Psoas muscle (tissue), 7 donors: ENCODE measurements at regions not wholly inside any gene's neighbourhood (a gene's known extent, or its start where the extent isn't known, plus 50 kb on each side); places are given as distances from the start of the nearest gene placed in this dataset.

ENCODE experiments used
- ATAC-seq, 4 donors: fragments of 200-7000 bp; cut with Tn5 transposase; one replicate each; pipeline ENCODE4 v1.9.1; 2020; ENCODE audit warnings: moderate library complexity in 3 of 4, mild to moderate bottlenecking in 2 of 4
- DNase-seq, 2 donors: peaks; one replicate each; pipeline ENCODE4 v3.0.0-alpha.2; 2020
- H3K27ac ChIP-seq: fragments of 200-600 bp; one replicate; pipeline ENCODE4 v1.8.0; 2022
- H3K27me3 ChIP-seq, 3 donors: fragments of 200-600 bp in 1 of 3; one replicate each; pipeline versions ENCODE4 v1.6.1 to v1.8.0; 2013 to 2022; ENCODE audit warnings: low read length in 2 of 3, mild to moderate bottlenecking in 2 of 3, moderate library complexity in 1 of 3; ENCODE audit not compliant: insufficient read depth in 3 of 3
- H3K36me3 ChIP-seq, 2 donors: fragments of 200-600 bp in 1 of 2; one replicate each; pipeline versions ENCODE4 v1.6.1 to v1.8.0; 2013 to 2022; ENCODE audit warnings: low read depth in 1 of 2, mild to moderate bottlenecking in 1 of 2, moderate library complexity in 1 of 2; ENCODE audit not compliant: insufficient read depth in 1 of 2
- H3K4me1 ChIP-seq: fragments of 200-600 bp; one replicate; pipeline ENCODE4 v1.8.0; 2022
- H3K4me3 ChIP-seq: fragments of 200-600 bp; one replicate; pipeline ENCODE4 v1.8.0; 2022; ENCODE audit warnings: mild to moderate bottlenecking
- H3K9me3 ChIP-seq: fragments of 200-600 bp; one replicate; pipeline ENCODE4 v1.8.0; 2022
- WGBS, 3 donors: extraction: QIAGEN DNeasy Blood & Tissue Kit; methylation state at CpG; one replicate each; pipeline versions ENCODE4 v1.1.6 to v1.1.7; 2013; 5-methylcytosine and 5-hydroxymethylcytosine counted together
- intact Hi-C, 2 donors: fragments of 100-400 bp; cut with DNase I; formaldehyde crosslinking; loops; one replicate each; pipeline versions ENCODE4 v1.11.0 to v1.14.2; 2022
- TF ChIP-seq, protein P1 (sequence below): fragments of 200-600 bp; IDR thresholded peaks from one replicate; pipeline ENCODE4 v1.8.0; 2022; ENCODE audit warnings: antibody characterized with exemption
- donor health status: healthy with polysubstance abuse.
- donor health status: DM: no; HTN: no; CAD: no; lungs with moderate emphysema.
- donor health status: Bipolar disorder and iron deficiency.
- donor health status: healthy.
- donor health status: DM: yes; HTN: yes; CAD: no.
- donor health status: DM: no; HTN: no; CAD: no.
- donor health status: DM: yes; HTN: yes; CAD: no.

DNA sequence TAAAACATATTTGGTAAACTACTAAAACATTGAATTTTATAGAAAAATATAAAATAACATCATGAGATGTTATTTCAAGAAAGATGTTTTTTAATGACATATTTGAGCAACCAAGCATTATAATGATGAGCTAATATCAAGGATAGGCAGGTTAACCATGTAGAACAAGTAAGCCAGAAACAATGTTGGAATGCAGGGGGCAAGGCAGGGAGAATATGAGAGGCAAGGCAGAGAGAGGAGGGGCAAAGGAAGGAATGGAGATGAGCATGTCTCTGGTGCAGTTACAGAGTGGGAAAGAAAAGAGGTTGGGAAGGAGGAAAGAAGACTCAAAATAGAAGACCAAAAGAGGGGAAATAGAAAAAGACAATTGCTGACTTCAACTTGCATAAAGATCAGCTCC is 390.4 kb downstream of the MCTP2 start:
- Histone ChIP-seq H3K27ac (no peak overlapping the region), H3K4me1 (no peaks in the 10 kb centered on the region), H3K36me3 (no peaks in the 10 kb centered on the region), H3K4me3 (no peak overlapping the region), H3K9me3 (no peaks in the 10 kb centered on the region), H3K27me3 (no peaks in the 10 kb centered on the region)
- ATAC-seq = no peak
- intact Hi-C loops = no loop called here
- DNase-seq = no peak
- TF ChIP-seq, protein P1, sequence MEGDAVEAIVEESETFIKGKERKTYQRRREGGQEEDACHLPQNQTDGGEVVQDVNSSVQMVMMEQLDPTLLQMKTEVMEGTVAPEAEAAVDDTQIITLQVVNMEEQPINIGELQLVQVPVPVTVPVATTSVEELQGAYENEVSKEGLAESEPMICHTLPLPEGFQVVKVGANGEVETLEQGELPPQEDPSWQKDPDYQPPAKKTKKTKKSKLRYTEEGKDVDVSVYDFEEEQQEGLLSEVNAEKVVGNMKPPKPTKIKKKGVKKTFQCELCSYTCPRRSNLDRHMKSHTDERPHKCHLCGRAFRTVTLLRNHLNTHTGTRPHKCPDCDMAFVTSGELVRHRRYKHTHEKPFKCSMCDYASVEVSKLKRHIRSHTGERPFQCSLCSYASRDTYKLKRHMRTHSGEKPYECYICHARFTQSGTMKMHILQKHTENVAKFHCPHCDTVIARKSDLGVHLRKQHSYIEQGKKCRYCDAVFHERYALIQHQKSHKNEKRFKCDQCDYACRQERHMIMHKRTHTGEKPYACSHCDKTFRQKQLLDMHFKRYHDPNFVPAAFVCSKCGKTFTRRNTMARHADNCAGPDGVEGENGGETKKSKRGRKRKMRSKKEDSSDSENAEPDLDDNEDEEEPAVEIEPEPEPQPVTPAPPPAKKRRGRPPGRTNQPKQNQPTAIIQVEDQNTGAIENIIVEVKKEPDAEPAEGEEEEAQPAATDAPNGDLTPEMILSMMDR = no peak

DNA sequence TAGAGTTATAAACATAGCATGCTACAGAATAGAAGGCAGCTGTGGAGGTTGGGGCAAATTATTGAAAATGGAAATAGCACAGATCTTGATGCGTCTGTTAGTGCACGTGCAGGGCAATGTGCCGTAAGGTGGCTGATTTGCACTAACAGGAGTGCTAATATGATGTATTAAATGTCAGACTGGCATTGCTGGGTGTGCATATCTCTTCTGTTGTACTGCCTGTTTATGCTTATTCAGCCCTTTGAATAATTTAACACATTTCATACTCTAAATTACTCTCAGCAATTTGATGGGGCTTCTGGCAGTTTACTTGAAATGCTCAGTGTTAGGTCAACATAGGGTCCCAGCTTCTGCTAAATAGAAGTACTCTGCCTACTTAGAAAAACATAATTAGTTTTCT is 395.6 kb downstream of the MCTP2 start:
- intact Hi-C loops = no loop called here

DNA sequence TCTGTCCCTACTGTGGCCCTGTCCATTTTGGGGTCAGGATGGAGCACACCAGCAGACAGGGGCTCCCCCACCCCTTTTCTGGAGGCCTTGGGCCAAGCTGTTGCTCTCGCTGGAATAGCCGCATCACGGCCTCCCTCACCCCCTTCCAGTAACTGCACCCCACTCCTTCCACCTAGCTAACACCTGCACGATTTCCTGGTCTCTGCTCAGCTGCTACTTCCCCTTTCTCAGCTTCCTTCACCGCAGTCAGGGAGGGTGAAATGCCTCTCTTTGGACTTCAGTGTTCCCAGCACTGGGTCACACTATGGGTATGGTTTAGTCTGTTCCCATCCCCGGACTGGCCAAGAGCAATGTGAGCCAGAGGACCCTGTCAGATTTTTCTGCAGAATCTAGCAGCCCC is 400.2 kb downstream of the MCTP2 start:
- H3K27me3 ChIP-seq = no peaks in the 10 kb centered on the region

More for the DNA sequence above, 395.6 kb downstream of the MCTP2 start:
- no peaks in the 10 kb centered on the region for H3K27me3 ChIP-seq
- no peaks in the 10 kb centered on the region for H3K36me3 ChIP-seq
- DNase-seq = no peak
- no peak overlapping the region for H3K27ac ChIP-seq
- no peaks in the 10 kb centered on the region for H3K4me1 ChIP-seq
- TF ChIP-seq, protein P1 = no peak
- no peak overlapping the region for H3K4me3 ChIP-seq
- no peaks in the 10 kb centered on the region for H3K9me3 ChIP-seq
- WGBS, 3 donors = 90 to 93% (median 92%) methylated on average over 3 of the region's 3 CpGs
- ATAC-seq = no peak

DNA sequence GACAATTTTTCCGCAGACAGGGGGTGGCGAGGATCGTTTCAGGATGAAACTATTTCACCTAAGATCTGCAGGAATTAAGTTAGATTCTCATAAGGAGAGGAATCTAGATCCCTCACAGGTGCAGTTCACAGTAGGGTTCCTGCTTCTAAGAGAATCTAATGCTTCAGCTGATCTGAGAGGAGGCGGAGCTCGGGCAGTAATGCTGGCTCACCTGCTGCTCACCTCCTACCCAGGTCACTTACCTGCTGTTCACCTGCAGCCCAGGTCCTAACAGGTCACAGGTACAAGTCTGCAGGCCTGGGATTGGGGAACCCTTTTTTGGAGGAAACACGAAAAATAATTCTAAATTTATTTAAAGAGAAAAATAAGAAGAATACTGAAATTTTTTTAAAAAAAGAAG is 406.8 kb downstream of the MCTP2 start:
- Histone ChIP-seq H3K9me3 (no peaks in the 10 kb centered on the region), H3K4me3 (no peak overlapping the region), H3K27me3 (no peaks in the 10 kb centered on the region), H3K27ac (no peak overlapping the region), H3K4me1 (no peaks in the 10 kb centered on the region), H3K36me3 (no peaks in the 10 kb centered on the region)
- WGBS, 3 donors = 64 to 67% (median 66%) methylated on average over 6 of the region's 6 CpGs
- intact Hi-C loops = no loop called here
- no peak for DNase-seq
- TF ChIP-seq, protein P1 = no peak
- ATAC-seq = no peak

More for the DNA sequence above, 400.2 kb downstream of the MCTP2 start:
- no peak overlapping the region for H3K27ac ChIP-seq
- H3K4me1 ChIP-seq = no peaks in the 10 kb centered on the region
- no peaks in the 10 kb centered on the region for H3K36me3 ChIP-seq
- ATAC-seq (no peak), DNase-seq (no peak)
- no peak overlapping the region for H3K4me3 ChIP-seq
- WGBS, 3 donors = 64 to 73% (median 67%) methylated on average over 6 of the region's 6 CpGs
- intact Hi-C loops = no loop called here
- no peaks in the 10 kb centered on the region for H3K9me3 ChIP-seq
- TF ChIP-seq, protein P1 = no peak

DNA sequence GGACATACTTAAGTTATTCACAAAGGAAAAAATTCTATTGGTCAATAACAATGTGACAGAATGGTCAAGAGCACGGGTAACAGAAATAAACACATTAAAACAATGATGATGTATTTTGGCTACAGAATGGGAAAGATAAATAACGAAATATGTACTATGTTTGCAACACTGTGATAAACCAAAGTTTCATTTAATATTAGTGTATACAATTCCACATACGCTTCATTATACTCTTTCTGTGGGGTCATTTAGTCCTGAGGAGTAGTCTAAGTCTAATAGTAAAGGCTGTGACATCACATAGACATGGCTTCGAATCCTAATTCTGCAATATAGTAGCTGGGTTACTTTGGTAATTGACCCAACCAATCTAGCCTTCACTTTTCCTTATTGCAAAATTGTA is 408.3 kb downstream of the MCTP2 start:
- Histone ChIP-seq H3K9me3 (no peaks in the 10 kb centered on the region), H3K27ac (no peak overlapping the region), H3K36me3 (no peaks in the 10 kb centered on the region), H3K27me3 (no peaks in the 10 kb centered on the region), H3K4me1 (no peaks in the 10 kb centered on the region), H3K4me3 (no peak overlapping the region)
- TF ChIP-seq, protein P1 = no peak
- whole genome bisulfite sequencing, 3 donors = 88 to 92% (median 89%) methylated on average over 4 of the region's 4 CpGs
- intact Hi-C loops = no loop called here
- no peak for ATAC-seq
- no peak for DNase-seq
